IPS-NIHi11 (cell line): ENCODE measurements at regions not wholly inside any gene's neighbourhood (a gene's known extent, or its start where the extent isn't known, plus 50 kb on each side); places are given as distances from the start of the nearest gene placed in this dataset.

Source experiments
- DNase-seq: peaks from one replicate; pipeline ENCODE4 v3.0.0; 2012; ENCODE audit warnings: mixed read lengths, low spot score

DNA sequence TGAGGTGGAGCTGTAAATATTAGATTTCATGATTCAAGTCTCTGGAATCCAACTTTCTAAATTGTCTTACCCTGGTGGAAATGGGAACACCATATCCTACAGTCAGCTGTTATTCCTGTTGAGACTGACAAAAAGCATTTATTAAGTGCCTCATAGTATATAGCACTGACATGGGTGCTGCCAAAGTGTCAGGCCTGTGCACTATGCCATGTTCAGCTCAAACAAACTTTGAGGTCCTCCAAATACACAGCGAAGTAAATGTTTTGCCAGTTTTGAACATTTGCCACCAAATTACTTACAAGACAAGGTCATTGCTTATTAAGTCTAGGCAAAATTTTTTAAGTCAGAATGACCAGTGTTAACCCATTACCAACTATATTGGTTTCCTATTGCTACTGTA lies 162.9 kb upstream of the SLC25A13 start:
- no peak for DNase-seq

DNA sequence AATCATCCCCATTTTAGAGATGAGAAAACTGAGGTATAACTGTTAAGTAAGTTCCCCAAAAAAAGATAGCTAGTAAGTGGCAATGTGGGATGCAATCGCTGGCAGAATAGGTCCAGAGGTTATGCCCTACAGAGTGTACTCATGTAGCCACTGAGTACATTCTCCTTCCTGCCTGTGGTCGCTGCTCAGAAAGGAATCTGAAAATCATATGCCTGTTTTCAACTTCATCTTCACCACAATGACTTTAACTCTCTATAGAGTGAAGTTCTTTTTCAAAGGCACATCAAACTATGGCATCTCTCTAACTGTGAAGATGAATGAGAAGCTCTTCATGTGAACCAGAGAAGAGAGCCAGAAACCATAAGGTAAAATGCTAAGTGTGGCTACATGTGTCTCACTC lies 162.2 kb upstream of the SLC25A13 start:
- no peak for DNase-seq

GRCh38 chr7:96481796-96482195 lies 159.9 kb upstream of the SLC25A13 start:
- DNase-seq: no peak

DNA sequence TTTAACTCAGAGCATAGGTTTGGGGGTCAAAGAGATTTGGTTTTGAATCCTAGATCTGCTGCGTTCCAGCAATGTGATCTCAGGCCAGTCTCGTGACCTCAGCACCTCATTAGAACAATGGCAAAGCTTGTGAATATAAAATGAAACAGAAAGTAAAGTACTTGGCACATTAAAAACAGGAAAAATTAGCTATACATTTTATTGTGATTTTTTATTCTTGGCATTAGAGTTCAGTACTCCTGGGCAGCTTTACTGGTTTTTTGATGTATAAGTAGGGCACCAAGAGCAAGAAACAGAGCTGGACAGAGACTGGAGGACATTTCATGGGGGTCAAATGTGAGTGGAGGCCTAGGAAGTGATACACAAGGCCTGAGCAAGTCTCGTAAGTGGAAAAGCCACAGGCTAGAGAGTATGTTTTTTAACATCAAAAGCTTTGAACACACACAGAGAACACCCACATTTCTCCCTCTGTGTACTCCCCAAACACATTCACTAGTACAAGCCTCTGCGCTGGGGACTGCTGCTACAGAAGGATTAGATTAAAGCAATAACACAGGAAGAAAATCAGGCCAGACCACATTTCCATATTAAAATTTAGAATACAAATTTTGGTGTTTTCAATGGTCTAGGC lies 157.2 kb upstream of the SLC25A13 start:
- no peak for DNase-seq

DNA sequence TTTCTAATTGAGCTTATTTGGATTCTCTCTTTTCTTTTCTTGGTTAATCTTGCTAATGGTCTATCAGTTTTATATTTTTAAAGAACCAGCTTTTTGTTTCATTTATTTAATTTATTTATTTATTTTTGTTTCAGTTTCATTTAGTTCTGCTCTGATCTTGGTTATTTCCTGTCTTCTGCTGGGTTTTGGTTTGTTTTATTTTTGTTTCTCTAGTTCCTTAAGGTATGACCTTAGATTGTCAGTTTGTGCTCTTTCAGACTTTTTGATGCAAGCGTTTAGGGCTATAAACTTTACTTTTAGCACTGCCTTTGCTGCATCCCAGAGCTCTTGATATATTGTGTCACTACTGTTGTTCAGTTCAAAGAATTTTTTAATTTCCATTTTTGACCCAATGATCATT lies 149.7 kb upstream of the SLC25A13 start:
- DNase-seq: no peak

DNA sequence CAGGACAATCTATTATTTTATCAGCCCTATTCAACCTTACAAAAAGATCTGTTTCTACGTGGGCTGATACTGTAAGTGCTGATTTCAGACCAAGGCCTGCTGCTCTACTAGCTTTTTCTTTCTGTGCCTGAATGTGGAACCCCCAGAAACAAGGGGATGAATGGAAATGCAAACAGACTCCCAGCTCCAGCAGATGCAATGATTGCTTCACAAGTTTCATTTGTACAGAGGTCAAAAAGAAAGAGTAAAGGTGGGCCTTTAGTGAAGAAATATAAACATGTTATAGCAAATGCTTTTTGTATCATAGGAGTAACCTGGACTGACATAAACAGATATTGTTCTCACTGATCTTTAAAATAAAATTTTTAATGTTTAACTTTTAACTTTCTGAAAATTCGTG lies 130.2 kb upstream of the SLC25A13 start:
- no peak for DNase-seq

DNA sequence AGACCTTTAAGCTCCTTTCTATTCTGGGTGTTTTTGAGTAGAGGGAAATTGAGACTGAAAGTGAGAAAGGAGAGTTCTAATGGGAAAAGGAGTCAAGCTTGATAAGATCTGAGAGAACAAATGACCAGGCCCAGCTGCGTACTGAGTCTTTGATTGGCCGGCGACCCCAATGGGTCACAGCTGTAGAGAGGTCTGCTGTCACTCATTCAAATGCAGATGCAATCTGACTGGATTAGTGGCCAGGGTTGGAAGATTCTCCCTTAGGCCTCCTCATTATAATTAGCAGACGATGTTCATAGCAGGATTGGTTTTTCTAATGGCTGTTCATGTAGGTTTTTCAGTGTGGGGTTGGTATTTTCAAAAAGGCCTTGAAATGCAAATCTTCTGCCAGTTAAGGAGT lies 127.2 kb upstream of the SLC25A13 start:
- peak; percentile 69 for DNase-seq

DNA sequence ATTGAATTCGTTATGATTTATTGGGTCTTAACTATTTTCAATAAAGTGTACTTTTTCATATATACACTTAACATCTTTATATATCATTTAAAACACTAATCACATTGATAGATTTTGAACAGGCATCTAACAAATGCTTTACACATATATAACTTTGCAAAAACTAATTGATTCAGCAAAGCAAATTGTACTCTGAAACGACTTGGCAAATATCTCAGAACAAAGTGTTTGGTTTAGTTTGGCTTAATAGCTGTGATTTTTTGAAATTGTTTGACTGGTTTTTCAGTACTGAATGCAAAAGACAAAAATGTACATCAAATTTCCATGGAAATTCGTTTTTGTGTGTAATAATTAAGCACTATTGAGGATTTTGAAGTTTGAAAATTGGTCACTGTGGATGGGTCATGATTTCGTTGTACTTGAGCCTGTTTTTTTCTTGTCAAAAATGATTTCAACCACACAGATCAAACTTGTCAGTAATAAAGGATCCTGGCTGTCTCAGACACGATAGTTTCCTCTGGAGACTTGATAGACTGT lies 125.3 kb upstream of the SLC25A13 start:
- no peak for DNase-seq

DNA sequence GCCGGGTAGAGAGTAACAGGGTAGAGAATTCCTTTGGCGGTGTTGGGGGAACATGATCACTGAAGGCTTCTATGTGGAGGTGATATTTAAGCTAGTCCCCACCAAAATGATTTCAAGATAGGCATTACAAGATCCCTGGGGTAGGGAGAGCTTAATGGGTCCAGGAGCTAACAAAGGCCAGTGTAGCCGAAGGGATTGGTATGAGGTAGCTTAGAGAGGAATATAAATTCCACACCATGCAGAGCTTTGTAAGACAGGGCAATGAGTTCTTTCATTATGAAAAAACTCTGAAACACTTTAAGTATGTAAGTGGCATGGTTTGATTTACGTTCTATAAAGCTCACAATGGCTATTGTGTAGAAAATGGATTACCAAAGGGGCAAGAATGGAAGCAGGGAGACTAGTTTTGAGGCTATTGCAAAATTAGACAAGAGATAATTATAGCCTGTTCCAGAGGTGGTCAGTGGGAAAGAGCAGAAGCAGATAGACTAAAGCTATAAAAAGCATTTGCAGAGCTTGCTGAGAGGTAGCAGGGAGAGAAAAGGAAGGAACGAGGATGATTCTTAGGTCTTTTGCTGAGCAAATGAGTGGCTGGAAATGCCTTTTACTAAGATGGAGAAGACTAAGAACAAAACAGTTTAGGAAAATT lies 119.7 kb upstream of the SLC25A13 start:
- DNase-seq: no peak

DNA sequence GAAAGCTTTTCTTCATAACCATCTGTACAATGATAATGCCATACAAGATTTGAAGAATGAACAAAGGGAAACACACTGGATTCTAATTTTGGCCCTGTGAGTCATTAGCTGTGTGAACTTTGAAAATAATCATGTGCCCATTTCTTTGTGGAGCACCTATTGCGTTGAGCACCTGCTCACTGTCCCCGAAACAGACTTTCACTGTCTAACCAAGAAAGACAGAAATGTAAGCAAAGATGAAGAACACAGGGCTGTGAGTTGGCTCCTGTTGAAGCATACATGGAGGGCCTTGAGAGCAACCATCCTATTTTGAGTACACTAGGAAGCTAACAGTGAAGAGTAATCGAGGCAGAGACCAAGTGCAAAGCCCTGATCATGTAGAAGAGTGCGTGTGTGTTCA lies 118.4 kb upstream of the SLC25A13 start:
- DNase-seq: no peak

GRCh38 chr7:96436880-96437279 lies 115.0 kb upstream of the SLC25A13 start:
- no peak for DNase-seq

- no peak for DNase-seq
Observed at GRCh38 chr7:96430356-96430755, 108.5 kb upstream of the SLC25A13 start.

- no peak for DNase-seq
Observed at GRCh38 chr7:96427143-96427542, 105.2 kb upstream of the SLC25A13 start.

GRCh38 chr7:96426685-96427084 lies 104.8 kb upstream of the SLC25A13 start:
- no peak for DNase-seq

- no peak for DNase-seq
Observed at GRCh38 chr7:96426027-96426426, 104.1 kb upstream of the SLC25A13 start.

GRCh38 chr7:96424411-96424810 lies 102.5 kb upstream of the SLC25A13 start:
- no peak for DNase-seq

DNA sequence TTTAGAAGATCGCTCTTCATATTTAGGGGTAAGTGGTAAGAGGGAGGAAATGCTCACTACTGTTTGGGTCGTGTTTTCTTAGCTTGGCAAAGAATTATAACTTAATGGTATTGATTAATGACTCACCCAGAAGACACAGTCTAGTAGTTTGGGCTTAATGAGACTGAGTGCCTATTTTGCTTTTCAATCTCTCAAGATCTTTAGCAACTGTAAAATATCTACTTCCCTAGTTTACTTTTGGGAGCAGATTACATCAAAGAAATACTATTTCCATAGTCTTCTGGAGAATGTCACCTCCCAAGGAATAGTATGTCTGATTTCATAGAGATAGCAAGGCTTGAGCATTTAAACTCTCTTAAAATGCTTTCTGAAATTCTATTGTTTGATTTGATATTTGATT lies 100.5 kb upstream of the SLC25A13 start:
- DNase-seq: no peak

- no peak for DNase-seq
Observed at GRCh38 chr7:96418581-96418980, 96.7 kb upstream of the SLC25A13 start.

GRCh38 chr7:96417784-96418183 lies 95.9 kb upstream of the SLC25A13 start:
- no peak for DNase-seq

- DNase-seq: no peak
Observed at GRCh38 chr7:96416599-96416998, 94.7 kb upstream of the SLC25A13 start.

- no peak for DNase-seq
Observed at GRCh38 chr7:96416116-96416515, 94.2 kb upstream of the SLC25A13 start.

DNA sequence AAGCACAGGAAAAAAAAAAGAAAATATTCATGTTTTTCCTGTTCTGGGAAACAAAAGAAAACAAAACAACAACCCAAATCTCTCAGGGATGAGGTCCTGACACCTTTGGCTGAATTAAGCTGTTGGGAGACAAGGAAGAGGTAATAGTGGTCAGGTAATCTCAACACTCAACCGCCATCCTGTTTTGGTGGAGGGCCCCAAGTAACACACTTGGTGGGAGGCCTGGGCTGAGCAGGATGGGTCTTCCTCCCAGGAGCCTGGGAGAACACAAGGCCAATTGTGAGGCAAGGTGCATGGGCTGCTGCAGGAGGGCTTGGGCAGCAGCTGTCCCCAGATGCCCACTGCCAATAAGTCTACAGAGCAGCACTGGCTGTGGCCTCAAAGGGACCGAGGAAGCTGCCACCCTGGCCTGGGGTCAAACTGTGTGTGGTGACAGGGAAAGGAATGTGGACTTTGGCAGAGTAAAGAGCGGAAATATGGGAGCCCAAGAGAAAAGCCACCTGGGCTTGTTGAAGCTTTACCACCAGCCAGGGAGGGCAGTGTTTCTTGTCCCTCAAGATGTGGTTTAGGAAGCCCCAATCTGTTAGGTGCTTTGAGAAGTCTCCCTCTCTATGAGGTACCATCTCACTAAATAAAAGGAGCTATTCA lies 93.5 kb upstream of the SLC25A13 start:
- DNase-seq: no peak

GRCh38 chr7:96414931-96415292 lies 93.0 kb upstream of the SLC25A13 start:
- peak; percentile 66 for DNase-seq
